ENCODE measurements at regions not wholly inside any gene's neighbourhood (a gene's known extent, or its start where the extent isn't known, plus 50 kb on each side); places are given as distances from the start of the nearest gene placed in this dataset.

- Histone ChIP-seq H3K27ac (ENCODE audit: low read depth, low read length, poor library complexity, severe bottlenecking) (no peak overlapping the region), H3K79me2 (ENCODE audit: insufficient read depth, low read length) (no peaks in the 10 kb centered on the region), H4K20me1 (ENCODE audit: insufficient read depth, low read length) (no peaks in the 10 kb centered on the region), H3K9me2 (ENCODE audit: low read depth, low read length) (no peaks in the 10 kb centered on the region), H3K36me3 (ENCODE audit: insufficient read depth, low read length) (no peaks in the 10 kb centered on the region), H3K4me3 (ENCODE audit: low read depth, low read length, poor library complexity, severe bottlenecking) (no peak overlapping the region), H2AFZ (ENCODE audit: low read length) (no peak overlapping the region), H3K9ac (ENCODE audit: low read length) (no peak overlapping the region), H3K4me1 (ENCODE audit: insufficient read depth, low read length, severe bottlenecking) (no peaks in the 10 kb centered on the region), H3K9me3 (ENCODE audit: low read length) (no peaks in the 10 kb centered on the region), H3F3A (ENCODE audit: insufficient read depth, low read length) (no peaks in the 10 kb centered on the region), H3K4me2 (ENCODE audit: low read length) (no peak overlapping the region), H3K27me3 (ENCODE audit: insufficient read depth, low read length) (no peaks in the 10 kb centered on the region)
- TF ChIP-seq EZH2 (IDR thresholded peaks at IDR 0.05; ENCODE audit: borderline replicate concordance, low read length) = no peak
- no peak for TF ChIP-seq CTCF (IDR thresholded peaks at IDR 0.05; ENCODE audit: low read length)
These were observed 113.9 kb downstream of the ARL5B start for GRCh38 chr10:18773180-18773579.

GRCh38 chr10:18777258-18777657 lies 118.0 kb downstream of the ARL5B start:
- Histone ChIP-seq H3K27ac (ENCODE audit: low read depth, low read length, poor library complexity, severe bottlenecking) (no peak overlapping the region), H3K36me3 (ENCODE audit: insufficient read depth, low read length) (no peaks in the 10 kb centered on the region), H3K9me2 (ENCODE audit: low read depth, low read length) (no peaks in the 10 kb centered on the region), H3K79me2 (ENCODE audit: insufficient read depth, low read length) (no peaks in the 10 kb centered on the region), H3K4me2 (ENCODE audit: low read length) (no peak overlapping the region), H4K20me1 (ENCODE audit: insufficient read depth, low read length) (no peaks in the 10 kb centered on the region), H3F3A (ENCODE audit: insufficient read depth, low read length) (no peaks in the 10 kb centered on the region), H2AFZ (ENCODE audit: low read length) (no peak overlapping the region), H3K9me3 (ENCODE audit: low read length) (no peaks in the 10 kb centered on the region), H3K27me3 (ENCODE audit: insufficient read depth, low read length) (no peaks in the 10 kb centered on the region), H3K4me3 (ENCODE audit: low read depth, low read length, poor library complexity, severe bottlenecking) (no peak overlapping the region), H3K4me1 (ENCODE audit: insufficient read depth, low read length, severe bottlenecking) (no peaks in the 10 kb centered on the region), H3K9ac (ENCODE audit: low read length) (no peak overlapping the region)
- no peak for TF ChIP-seq CTCF (IDR thresholded peaks at IDR 0.05; ENCODE audit: low read length)
- no peak for TF ChIP-seq EZH2 (IDR thresholded peaks at IDR 0.05; ENCODE audit: borderline replicate concordance, low read length)

GRCh38 chr10:18786478-18786877 lies 127.2 kb downstream of the ARL5B start:
- H3K79me2 ChIP-seq (ENCODE audit: insufficient read depth, low read length) = no peaks in the 10 kb centered on the region
- H3K27ac ChIP-seq (ENCODE audit: low read depth, low read length, poor library complexity, severe bottlenecking) = no peak overlapping the region
- H3K9me3 ChIP-seq (ENCODE audit: low read length) = no peaks in the 10 kb centered on the region
- H3K9ac ChIP-seq (ENCODE audit: low read length) = no peak overlapping the region
- H3K4me3 ChIP-seq (ENCODE audit: low read depth, low read length, poor library complexity, severe bottlenecking) = no peak overlapping the region
- H3K9me2 ChIP-seq (ENCODE audit: low read depth, low read length) = no peaks in the 10 kb centered on the region
- H4K20me1 ChIP-seq (ENCODE audit: insufficient read depth, low read length) = no peaks in the 10 kb centered on the region
- no peaks in the 10 kb centered on the region for H3K27me3 ChIP-seq (ENCODE audit: insufficient read depth, low read length)
- H3K4me2 ChIP-seq (ENCODE audit: low read length) = no peak overlapping the region
- H3K4me1 ChIP-seq (ENCODE audit: insufficient read depth, low read length, severe bottlenecking) = no peaks in the 10 kb centered on the region
- TF ChIP-seq EZH2 (IDR thresholded peaks at IDR 0.05; ENCODE audit: borderline replicate concordance, low read length) (no peak), CTCF (IDR thresholded peaks at IDR 0.05; ENCODE audit: low read length) (no peak)
- no peak overlapping the region for H2AFZ ChIP-seq (ENCODE audit: low read length)
- H3K36me3 ChIP-seq (ENCODE audit: insufficient read depth, low read length) = no peaks in the 10 kb centered on the region
- no peaks in the 10 kb centered on the region for H3F3A ChIP-seq (ENCODE audit: insufficient read depth, low read length)
